Keratinocyte (primary cell): ENCODE measurements at regions not wholly inside any gene's neighbourhood (a gene's known extent, or its start where the extent isn't known, plus 50 kb on each side); places are given as distances from the start of the nearest gene placed in this dataset.
"Not testable (repeated sequence)": the region's sequence is repeated elsewhere in the genome, so short reads cannot be mapped to it uniquely, and the experiment has no call there.

ENCODE experiments used
- DNase-seq: peaks from one replicate; pipeline ENCODE4 v3.0.0-alpha.2; 2011; ENCODE audit warnings: low read depth, missing footprints, low spot score
- FAIRE-seq: peaks from 2 replicates; lab custom pipeline; 2011; peaks lifted over from hg19 to GRCh38; lab: Jason Lieb, UNC
- H2AFZ ChIP-seq: 2 replicates; pipeline ENCODE4 v1.6.0; 2012; ENCODE audit warnings: low read length, control low read depth, inconsistent platforms; ENCODE audit not compliant: control insufficient read depth
- H3K27ac ChIP-seq: 2 replicates; pipeline ENCODE4 v1.5.1; 2011; ENCODE audit warnings: low read length; ENCODE audit not compliant: control insufficient read depth, insufficient read depth
- H3K27me3 ChIP-seq: 3 replicates; pipeline ENCODE4 v1.6.0; 2011; ENCODE audit warnings: low read length; ENCODE audit not compliant: control insufficient read depth, insufficient read depth; ENCODE audit errors: extremely low read depth
- H3K36me3 ChIP-seq, 2 experiments: 2 replicates in 1 of 2; 3 replicates in 1 of 2; pipeline ENCODE4 v1.5.1; 2011; ENCODE audit warnings: low read length in 2 of 2, mild to moderate bottlenecking in 1 of 2; ENCODE audit not compliant: control insufficient read depth in 2 of 2, insufficient read depth in 2 of 2; ENCODE audit errors: extremely low read depth in 1 of 2
- H3K4me1 ChIP-seq: 3 replicates; pipeline ENCODE4 v1.5.1; 2011; ENCODE audit warnings: low read length; ENCODE audit not compliant: control insufficient read depth, insufficient read depth; ENCODE audit errors: extremely low read depth
- H3K4me2 ChIP-seq: 3 replicates; pipeline ENCODE4 v1.6.0; 2011; ENCODE audit warnings: low read depth, low read length; ENCODE audit not compliant: control insufficient read depth, insufficient read depth; ENCODE audit errors: extremely low read depth
- H3K4me3 ChIP-seq, 3 experiments: fragments of 200-600 bp in 1 of 3; sonication (generic) in 1 of 3; 2 replicates in 2 of 3; 3 replicates in 1 of 3; pipeline ENCODE4 v1.5.1; 2011 to 2016; ENCODE audit warnings: low read length in 3 of 3, mild to moderate bottlenecking in 3 of 3, control low read depth in 2 of 3, inconsistent platforms in 1 of 3, low read depth in 1 of 3, mixed read lengths in 1 of 3, mixed run types in 1 of 3, moderate library complexity in 1 of 3; ENCODE audit not compliant: control insufficient read depth in 2 of 3, insufficient read depth in 2 of 3; ENCODE audit errors: extremely low read depth in 1 of 3
- H3K79me2 ChIP-seq: 2 replicates; pipeline ENCODE4 v1.6.0; 2012; ENCODE audit warnings: low read length; ENCODE audit not compliant: control insufficient read depth, insufficient read depth
- H3K9ac ChIP-seq: 3 replicates; pipeline ENCODE4 v1.6.0; 2011; ENCODE audit warnings: low read length; ENCODE audit not compliant: control insufficient read depth, insufficient read depth; ENCODE audit errors: extremely low read depth
- H3K9me1 ChIP-seq: 3 replicates; pipeline ENCODE4 v1.6.0; 2011; ENCODE audit warnings: low read length; ENCODE audit not compliant: control insufficient read depth, insufficient read depth; ENCODE audit errors: extremely low read depth
- H3K9me3 ChIP-seq: 2 replicates; pipeline ENCODE4 v1.5.1; 2012; ENCODE audit warnings: low read depth, low read length; ENCODE audit not compliant: control insufficient read depth
- H4K20me1 ChIP-seq: 3 replicates; pipeline ENCODE4 v1.6.0; 2011; ENCODE audit warnings: low read length; ENCODE audit not compliant: control insufficient read depth, insufficient read depth; ENCODE audit errors: extremely low read depth
- dilution Hi-C: fragments of 300-500 bp; cut with MboI; formaldehyde crosslinking; loops from one replicate; pipeline ENCODE4 v1.7.0; 2020; ENCODE audit warnings: low sequenced_read_pairs; ENCODE audit not compliant: extremely low pct_ligation_motif_present

DNA sequence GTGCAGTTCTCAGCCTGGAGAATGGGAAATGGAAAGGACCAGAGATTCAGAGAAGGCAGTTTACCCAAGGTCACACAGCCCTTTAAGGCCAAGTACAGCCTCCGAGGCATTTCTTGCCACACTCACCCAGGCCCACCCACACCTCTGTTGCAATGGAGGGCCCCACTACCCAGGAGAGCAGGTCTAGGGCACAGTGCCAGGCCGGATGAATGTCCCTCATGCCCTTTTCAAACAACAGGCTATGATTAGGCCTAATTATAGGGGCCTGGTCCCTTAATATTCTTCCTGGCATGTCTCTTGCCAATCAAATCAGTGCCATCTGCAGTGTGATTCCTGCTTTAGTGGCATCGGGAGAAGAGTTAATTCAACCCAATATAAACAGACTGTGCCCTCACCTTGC is 195.3 kb downstream of the KLRB1 start:
- H4K20me1 ChIP-seq, H3K27me3 ChIP-seq, H3K9me1 ChIP-seq, FAIRE-seq, H3K36me3 ChIP-seq, H3K4me3 ChIP-seq, H2AFZ ChIP-seq, H3K4me2 ChIP-seq, H3K9ac ChIP-seq, H3K9me3 ChIP-seq, DNase-seq, dilution Hi-C loops, H3K27ac ChIP-seq, H3K79me2 ChIP-seq, H3K4me1 ChIP-seq: not testable (repeated sequence)

DNA sequence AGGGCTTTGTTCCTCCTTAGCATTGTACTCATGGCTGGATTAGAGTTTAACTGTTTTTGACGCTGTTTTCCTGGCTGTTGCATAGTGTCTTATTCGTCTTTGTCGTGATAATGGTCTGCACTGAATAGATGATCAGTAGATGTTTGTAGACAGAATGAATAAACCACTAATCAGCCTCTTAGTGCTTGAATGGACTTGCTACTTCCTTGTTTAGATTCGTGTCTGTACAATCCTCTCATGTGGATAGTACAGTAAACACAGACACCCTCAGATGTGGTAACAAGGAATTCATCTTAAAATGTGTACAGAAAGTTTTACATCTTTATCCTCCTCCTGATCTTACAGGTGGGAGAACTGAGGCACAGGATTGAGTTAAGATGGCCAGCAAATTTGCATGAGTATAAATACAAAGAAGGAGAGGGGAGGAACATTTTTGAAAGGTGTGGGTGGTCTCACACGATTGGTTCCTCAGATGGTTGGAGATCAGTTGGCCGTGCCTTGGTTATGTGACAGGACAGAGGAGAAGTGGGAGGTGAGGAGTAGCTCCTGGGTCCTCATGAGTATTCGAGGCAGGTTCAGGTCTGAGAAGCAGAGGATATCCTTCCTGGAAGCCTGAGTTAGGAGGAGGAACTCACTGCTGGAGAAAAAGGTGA is 196.0 kb downstream of the KLRB1 start:
- H3K9ac ChIP-seq, H2AFZ ChIP-seq, H3K79me2 ChIP-seq, H4K20me1 ChIP-seq, H3K9me3 ChIP-seq, H3K4me3 ChIP-seq, H3K27ac ChIP-seq, dilution Hi-C loops, DNase-seq, H3K4me1 ChIP-seq, H3K36me3 ChIP-seq, H3K4me2 ChIP-seq, H3K27me3 ChIP-seq, H3K9me1 ChIP-seq, FAIRE-seq: not testable (repeated sequence)

- H3K9ac ChIP-seq, H3K27ac ChIP-seq, H3K27me3 ChIP-seq, H3K36me3 ChIP-seq, H3K9me1 ChIP-seq, DNase-seq, H3K9me3 ChIP-seq, H3K4me3 ChIP-seq, H3K79me2 ChIP-seq, FAIRE-seq, H2AFZ ChIP-seq, H3K4me2 ChIP-seq, H3K4me1 ChIP-seq, dilution Hi-C loops, H4K20me1 ChIP-seq: not testable (repeated sequence)
Measured at GRCh38 chr12:9407425-9407748, 199.2 kb upstream of the PZP start.
